HG03442 (cell line): ENCODE measurements at regions not wholly inside any gene's neighbourhood (a gene's known extent, or its start where the extent isn't known, plus 50 kb on each side); places are given as distances from the start of the nearest gene placed in this dataset.
"Not testable (repeated sequence)": the region's sequence is repeated elsewhere in the genome, so short reads cannot be mapped to it uniquely, and the experiment has no call there.

Source experiments
- ATAC-seq: cut with Tn5 transposase; IDR thresholded peaks from one replicate; pipeline ENCODE4 v1.9.1; 2021; ENCODE audit warnings: mild to moderate bottlenecking, moderate library complexity; ENCODE audit not compliant: unreplicated experiment

DNA sequence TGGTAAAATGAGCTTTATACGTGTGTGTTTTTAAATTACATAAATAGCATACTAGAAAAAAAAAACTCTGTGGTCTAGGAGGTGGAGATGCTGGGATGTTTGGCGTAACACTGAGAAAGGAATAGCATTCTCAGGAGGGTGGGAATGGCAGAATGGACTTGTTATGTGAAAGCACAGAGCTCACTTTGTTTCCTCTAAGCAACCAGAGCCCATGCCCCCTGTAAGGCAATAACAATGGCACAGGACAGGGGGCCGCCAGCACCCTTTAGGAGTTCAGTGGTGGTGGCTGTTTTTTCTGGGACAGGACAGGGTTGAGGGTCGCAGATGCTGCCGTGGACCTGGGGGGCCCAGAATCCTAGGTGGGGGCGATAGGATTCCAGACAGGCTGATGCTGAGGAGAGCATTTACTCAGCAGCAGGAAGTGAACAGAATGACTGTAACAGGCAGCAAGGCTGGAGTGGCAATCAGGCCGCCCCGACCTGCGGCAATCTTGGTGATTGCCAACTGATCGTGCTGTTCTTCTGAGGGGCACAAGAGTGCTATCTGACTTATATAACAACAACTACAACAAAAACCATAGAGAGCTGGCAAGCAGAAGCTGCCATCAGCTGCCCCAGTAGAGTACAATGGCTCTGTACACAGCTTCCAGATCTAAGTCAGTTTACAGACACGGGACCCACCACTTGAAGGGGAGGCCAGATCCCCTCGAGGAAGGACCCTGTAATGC, 160.4 kb downstream of the UACA start:
- no peak for ATAC-seq

DNA sequence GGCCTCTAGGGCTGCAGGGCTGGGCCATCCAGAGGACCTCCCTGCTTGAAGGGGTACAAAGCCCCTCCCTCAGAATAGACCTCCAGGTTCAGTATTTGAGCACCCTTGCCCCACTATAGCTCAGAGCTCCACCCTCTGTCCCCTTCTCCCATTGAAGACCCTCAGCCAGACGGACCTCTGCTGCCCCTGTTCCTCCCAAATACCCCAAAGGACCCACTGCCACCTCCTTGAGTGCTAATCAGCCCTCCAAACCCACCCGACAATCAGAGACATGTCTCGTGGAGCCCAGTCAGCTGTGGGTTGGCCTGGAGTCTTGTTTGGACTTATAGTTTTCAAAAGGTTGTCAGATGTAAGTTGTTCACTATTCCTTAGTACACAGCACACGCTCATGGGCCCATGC, 161.1 kb downstream of the UACA start:
- ATAC-seq: no peak

DNA sequence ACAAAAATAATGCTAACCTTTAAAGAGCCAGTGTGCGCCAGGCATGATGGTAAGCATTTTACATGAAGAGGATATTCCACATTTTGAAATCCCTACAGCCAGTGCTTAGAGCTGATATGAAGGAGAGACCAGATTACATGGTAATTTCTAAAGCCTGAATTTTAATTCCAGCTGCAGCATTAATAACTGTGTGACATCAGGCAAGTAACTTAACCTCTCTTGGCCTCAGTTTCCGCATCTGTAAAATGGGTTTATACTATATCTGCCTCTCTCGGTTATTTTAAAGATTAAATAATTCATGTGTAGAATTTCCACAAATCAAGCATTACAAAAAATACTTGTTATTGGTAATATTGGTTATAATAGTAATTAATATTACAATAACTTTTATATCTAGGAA, 165.4 kb downstream of the UACA start:
- no peak for ATAC-seq

DNA sequence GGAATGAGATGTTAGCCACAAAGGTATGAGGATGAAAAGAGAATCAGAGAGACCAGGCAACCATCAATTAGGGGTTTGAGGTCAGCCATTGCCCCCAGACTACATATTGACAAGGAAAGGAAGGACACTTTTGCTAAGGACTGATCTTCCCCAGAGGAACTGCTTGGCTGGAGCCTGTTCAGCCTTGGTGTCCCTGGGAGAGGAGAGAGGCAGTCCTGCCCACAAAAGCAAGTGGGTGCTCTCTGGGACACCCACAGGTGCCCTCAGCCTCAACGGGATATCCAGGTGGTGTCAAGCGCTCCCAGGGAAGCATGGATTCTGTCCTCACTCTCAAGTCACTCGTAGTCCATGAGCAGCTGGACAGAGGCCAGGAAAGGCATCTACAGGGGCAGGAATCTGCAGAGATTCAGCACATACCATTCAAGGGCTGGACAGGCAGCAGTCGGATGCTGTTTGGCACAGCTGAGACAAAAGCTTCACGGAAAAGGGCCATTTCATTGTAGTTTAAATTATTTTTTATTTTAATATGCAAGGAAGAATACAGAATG, 166.2 kb downstream of the UACA start:
- no peak for ATAC-seq

DNA sequence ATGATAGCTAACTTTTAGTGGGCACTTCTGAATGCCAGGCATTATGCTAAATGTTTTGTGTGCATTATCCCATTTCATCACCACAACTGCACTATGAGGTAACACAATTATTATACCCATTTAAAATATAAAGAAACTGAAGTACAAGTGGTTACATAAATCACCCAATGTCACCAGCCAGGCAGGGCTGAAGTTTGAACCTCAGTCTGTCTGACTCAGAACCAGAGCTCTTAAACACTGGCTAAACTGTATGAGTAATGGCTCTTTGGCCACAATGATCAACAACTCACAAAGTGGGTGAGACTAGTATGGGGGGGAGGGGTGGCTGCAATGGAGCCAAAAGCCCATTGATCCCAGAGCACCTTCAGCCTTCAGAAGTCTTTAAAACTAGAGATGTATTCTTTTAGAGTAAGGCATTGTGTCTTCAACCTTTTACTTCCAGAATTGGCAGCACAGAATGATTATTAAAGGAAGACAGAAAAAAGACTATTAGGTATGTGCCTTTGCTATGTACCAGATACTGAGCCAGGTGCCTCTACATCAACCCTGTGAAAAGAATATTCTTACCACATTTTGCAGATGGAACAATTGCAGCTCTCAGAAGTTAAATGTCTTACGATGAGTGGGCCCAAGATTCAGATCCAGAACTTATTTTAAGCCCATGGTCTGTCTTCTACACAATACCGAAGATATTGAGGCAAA, 166.9 kb downstream of the UACA start:
- ATAC-seq: peak; percentile 54

DNA sequence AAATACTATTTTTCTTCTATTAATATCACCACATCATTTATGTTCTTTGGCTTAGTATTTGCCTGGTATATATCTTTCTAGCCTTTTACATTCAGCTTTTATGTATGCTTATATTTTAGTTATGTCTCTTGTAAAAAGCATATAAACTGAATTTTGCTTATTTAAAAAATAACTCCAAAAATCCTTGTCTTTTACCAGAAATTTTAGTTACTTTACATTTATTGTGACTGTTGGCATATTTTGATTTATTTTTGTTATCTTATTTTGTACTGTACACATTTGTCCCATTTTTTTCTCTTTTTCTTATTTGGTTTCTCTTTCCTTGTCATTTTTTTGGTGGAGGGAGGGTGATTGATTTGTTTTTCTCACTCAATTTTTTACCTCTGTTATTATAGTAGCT, 169.6 kb downstream of the UACA start:
- no peak for ATAC-seq

DNA sequence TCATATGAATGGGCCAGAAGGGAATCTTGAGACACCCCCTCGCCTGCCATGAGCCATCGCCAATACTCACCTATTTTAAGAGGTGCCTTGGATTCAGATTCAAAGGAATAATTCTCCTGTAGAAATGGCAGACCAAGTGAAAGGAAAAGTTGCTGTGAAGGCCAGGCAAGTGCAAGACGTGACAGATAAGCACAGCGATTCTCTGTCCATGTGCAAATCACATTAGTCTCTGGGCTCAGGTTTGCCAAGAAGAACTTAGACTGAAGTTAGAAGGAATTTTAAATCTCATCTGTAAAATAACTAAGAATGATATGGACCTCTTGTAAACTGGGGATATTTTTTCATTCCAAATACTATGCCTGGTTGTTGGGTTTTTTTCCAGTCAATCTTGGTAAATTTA, 173.6 kb downstream of the UACA start:
- no peak for ATAC-seq

DNA sequence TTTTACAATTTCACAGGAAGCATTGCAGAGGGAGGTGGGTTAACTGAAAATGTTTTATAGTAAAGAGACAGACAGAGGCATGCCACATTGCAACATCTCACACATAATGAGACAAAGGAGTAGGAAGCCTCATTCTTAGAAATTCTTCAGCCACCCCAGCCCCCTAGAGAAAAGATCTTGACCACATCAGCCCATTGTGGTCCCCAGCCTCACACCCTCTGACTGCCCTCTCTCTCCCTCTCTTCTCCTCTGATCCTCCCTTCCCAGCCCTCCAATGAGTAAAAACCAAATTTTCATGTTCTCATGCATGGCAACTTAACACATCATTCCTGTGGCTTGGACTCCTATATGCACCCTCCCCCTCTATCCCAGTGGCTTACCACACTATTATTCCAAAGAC, 174.1 kb downstream of the UACA start:
- ATAC-seq: no peak

DNA sequence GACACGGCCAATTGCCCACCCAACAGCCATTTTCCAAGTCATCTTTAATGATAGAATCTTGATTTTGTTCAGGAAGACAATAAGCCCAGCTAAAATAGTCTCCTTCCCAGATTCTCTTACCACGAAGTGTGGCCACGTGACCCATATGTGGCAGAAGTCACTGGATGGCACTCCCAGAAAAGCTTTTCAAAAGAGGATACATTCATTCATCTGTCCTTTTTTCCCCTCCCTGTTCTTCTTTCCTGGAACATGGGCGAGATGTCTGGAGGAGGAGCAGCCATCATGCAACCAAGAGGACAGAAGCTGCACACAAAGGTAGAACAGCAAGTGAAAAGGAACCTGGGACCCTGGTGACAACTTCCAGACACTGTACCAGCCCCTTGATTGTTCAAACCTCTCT, 174.7 kb downstream of the UACA start:
- ATAC-seq: no peak

DNA sequence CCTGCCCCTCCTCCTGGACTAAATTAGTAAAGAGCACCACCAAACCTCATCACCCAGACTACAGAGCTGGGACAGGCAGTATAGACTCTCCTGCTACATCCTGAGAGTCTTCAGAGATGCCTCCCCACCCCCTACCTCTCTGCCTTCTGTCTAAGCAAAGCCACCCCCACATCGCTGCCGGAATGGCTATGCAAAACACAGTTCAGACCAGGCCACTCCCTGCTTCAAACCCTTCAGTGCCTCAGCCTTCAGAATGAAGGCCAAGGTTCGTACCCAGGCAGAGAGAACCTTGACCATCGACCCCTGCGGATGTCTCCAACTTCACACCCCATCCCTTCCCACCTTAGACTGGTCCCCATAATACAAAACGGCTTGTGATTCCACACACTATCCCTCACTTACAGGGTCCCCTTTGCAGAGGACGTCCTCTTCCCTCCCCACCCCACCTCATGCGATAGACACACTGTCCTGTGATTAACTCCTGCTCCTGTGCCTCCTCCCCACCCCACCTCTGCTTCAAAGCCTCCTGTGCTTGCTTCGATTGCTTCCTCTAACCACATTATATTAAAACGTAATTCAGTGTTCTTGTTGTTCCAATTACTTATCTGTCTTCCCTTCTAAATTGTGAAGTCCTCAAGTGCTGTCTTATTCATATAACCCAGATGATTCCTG, 175.3 kb downstream of the UACA start:
- ATAC-seq: no peak

DNA sequence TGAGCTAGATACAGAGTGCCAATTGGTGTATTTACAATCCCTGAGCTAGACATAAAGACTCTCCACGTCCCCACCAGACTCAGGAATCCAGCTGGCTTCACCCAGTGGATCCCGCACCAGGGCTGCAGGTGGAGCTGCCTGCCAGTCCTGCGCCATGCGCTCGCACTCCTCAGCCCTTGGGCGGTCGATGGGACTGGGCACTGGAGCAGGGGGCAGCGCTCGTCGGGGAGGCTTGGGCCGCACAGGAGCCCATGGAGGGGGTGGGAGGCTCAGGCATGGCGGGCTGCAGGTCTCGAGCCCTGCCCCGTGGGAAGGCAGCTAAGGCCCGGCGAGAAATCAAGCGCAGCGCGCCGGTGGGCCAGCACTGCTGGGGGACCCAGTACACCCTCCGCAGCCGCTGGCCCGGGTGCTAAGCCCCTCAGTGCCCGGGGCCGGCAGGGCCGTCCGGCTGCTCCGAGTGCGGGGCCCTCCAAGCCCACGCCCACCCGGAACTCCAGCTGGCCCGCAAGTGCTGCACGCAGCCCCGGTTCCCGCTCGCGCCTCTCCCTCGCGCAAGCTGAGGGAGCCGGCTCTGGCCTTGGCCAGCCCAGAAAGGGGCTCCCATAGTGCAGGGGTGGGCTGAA, 176.2 kb downstream of the UACA start:
- not testable (repeated sequence) for ATAC-seq

DNA sequence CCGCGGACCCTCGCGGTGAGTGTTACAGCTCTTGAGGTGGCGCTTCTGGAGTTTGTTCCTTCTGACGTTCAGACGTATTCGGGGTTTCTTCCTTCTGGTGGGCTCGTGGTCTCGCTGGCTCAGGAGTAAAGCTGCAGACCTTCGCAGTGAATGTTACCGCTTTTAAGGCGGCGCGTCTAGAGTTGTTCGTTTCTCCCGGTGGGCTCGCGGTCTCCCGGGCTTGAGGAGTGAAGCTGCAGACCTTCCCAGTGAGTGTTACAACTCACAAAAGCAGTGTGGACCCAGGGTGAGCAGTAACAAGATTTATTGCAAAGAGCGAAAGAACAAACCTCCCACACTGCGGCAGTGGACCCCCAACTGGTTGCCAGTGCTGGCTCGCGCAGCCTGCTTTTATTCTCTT, 177.1 kb downstream of the UACA start:
- no peak for ATAC-seq

DNA sequence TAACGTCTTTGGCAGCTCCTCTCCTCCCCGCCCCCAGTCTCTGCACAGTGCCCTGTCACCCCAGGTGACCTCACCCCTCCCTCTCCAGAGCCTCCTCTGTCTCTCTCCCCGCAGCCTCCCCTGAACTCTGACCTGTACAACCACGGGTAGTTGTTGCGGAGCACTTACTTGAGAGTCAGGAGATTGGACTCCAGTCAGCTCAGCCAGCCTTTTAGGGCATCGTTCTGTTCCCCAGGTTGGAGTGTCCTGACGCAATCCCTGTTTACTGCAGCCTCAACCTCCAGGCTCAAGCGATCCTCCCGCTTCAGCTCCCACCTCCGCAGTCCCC, 177.7 kb downstream of the UACA start:
- ATAC-seq: no peak

DNA sequence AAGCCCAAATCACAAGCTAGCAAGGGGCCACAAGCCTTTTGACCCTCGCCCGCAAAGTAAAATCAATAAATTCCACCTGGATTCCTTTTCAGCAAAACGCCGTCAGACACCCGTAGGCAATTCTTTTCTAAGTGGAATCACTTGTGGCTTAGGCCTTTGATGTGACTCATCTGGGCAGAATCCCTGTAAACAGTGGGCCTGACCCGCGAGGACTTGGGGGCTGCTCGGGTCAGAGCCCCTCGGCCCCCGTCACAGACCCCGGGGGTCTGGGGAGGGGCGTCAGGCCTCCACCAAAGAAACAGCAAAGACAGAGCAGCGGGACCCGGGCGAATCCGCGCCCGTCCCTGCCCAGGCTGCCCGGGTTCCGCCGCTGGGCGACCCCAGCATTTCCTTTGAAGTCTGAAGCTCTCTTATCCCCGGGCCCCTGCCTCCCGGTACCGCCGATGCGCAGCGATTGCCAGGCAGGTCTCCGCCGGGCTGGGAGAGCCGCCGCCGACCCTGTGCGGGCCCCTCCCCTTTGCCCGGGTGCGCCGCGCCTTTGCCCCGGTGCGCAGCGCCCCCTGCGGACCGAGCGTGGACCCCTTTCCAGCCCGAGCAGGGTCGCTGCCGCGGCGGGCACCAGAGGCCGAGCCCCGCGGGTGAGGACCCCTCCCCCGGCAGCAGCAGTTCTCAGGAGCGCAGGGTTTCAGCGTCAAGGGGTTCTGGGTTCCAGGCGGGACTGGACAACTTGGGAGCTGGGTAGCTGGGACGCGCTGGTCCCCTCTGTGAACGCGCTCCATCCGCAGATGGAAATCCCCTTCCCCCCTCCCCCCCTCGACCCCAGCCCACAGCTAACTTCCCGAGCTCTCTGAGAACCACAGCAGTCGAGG, 178.3 kb downstream of the UACA start:
- ATAC-seq: no peak

DNA sequence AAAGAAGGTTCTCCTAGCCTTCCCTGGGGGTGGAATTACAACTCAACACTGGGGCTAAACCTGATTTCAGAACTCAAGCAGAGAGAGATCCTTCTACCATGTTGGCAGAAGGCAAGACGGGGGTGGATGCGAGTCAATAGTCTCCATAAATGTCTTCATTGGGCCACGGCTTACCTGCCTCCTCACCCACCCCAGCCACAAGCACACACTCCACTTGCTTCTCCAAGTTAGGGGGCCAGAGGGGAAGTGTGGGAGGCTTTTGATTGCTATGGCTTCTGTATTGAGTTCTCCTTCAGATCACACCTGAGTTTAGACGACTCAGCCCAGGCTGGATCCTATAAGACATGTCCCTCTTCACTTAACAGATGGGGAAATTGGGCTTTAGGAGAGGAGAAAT, 178.9 kb downstream of the UACA start:
- ATAC-seq: no peak

DNA sequence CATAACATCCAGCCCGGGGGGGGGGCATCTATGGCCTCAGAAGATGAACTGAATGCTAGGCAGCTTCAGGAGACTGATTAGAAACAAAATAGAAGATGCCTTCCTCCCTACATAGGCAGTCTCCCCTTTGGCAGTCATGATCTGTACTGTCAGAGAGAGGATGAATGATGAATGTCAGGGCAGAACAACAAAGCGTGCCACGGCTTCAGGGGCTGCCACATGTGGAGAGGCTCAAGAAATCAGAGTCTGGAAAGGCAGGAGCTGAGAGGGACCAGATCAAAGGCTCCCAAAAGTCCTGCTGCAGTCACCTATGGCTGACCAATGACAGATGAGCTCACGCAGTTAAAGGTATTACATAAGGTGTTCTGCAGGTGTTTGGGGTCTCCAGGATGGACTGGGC, 180.4 kb downstream of the UACA start:
- no peak for ATAC-seq

DNA sequence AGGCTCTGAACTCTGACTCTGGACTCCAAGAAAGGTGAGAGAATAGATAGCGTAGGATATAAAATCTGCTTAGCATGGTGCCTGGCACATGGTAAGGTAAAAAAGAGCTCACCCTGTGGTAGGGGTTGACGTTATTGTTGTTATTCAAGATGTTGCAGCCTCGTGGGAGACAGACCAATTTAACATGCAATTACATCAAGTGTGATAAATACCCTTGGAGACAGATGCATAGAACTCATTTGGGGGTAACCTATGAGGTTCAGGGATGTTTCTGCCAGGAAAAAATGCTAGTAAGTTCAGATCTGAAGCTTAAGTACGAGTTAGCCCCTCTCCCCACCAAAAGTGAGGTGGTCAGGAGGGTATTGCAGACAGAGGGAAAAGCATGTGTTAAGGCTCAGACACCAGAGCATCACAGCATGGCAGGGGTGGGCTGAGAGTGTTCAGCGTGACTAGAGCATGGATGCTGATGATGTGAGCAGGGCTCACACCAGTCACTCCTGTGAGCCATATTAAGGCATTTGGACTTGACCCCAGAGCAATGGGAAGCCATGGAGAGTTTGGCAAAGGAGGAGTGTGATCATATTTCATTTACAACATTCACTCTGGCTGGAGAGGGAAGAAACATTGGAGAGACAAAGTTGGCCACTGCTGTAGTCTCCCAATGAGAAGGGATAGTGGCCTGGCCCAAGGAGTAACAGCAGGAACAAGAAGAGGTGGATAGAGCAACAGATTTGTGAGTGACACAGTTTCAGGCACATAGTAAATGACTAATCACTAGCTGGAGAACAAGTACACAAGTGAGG, 181.0 kb downstream of the UACA start:
- ATAC-seq: no peak

DNA sequence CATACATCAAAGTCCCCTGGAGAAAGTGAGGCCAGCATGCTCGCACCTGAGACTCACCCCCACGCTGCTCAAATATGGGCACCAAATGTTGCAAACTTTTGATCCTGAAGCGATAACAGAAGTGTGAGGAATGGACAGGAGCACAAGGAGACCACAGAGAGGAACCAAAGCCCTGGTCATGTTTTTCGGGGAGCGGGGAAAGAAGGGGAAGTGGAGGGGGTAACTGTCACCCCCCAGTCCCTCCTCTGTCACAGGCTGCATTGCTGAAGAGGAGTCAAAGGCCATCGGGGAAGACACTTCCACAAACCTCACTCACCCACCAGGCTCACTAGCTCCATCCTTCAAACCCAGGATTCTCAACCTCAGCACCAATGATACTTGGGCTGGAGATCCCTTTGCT, 182.4 kb downstream of the UACA start:
- no peak for ATAC-seq

DNA sequence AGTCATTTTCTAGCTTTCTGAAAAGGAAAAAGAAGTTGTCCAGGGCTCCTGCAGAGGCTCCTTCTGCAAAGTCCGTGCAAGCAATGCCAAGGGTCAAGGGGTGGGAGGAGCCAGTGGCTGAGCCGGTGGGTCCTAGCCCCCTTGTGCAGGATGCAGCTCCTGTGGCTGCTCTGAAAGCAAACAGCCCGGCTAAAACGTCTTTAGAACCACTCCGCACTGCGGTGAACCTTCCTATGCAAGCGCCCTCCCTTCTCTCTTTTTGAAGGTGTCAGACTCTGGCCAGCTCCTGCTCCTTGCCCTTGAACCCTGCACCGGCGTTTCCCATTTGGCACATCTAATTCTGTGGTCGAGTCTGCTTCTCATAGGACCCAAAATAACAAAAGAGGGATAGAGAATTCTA, 183.1 kb downstream of the UACA start:
- ATAC-seq: no peak

DNA sequence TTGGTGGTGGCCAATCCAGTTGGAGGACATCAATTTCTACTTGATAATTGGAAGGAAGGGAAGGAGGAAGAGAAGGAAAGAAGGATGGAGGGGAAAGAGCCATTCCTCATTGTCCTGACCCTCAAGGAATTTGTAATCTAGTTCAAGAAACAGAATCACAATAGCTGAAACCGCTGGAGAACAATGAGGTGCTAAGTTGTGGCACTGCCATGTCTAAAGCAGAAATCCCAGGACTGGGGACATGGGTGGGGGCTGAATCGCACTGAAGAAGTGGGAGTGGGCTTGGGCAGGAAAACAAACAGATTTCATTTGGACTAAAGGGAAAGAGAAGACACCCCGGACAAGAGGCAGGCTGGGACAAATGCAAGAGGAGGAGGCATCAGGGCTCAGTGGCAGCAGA, 183.6 kb downstream of the UACA start:
- ATAC-seq: no peak
